ENCODE measurements at regions not wholly inside any gene's neighbourhood (a gene's known extent, or its start where the extent isn't known, plus 50 kb on each side); places are given as distances from the start of the nearest gene placed in this dataset.

DNA sequence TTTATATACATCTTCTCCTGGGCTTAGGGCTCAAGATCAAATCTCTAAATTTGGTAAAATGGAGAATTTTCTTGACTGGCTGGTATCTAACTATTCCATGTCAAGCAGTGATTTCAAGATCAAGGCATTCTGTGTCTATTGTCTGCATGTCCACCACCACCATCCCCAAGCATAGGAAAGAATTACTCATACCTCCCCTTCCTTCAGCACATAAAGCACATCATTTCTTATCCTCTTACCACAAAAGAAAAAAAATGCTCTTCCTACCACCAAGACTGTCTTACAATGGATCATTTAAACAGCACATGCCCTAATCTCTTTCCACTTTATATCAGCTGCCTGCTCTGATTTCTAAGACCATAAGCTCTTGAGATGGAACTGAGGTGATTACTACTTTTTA is 470.5 kb upstream of the THBS1 start:
- TF ChIP-seq, protein P1, sequence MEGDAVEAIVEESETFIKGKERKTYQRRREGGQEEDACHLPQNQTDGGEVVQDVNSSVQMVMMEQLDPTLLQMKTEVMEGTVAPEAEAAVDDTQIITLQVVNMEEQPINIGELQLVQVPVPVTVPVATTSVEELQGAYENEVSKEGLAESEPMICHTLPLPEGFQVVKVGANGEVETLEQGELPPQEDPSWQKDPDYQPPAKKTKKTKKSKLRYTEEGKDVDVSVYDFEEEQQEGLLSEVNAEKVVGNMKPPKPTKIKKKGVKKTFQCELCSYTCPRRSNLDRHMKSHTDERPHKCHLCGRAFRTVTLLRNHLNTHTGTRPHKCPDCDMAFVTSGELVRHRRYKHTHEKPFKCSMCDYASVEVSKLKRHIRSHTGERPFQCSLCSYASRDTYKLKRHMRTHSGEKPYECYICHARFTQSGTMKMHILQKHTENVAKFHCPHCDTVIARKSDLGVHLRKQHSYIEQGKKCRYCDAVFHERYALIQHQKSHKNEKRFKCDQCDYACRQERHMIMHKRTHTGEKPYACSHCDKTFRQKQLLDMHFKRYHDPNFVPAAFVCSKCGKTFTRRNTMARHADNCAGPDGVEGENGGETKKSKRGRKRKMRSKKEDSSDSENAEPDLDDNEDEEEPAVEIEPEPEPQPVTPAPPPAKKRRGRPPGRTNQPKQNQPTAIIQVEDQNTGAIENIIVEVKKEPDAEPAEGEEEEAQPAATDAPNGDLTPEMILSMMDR (IDR thresholded peaks at IDR 0.05; ENCODE audit: low read depth, low read length): no peak
- Histone ChIP-seq H3K27ac (ENCODE audit: low read depth, low read length) (no peak overlapping the region), H3K4me3 (ENCODE audit: low read depth, low read length) (no peak overlapping the region), H3K27me3 (ENCODE audit: control insufficient read depth, insufficient read depth, low read length) (no peaks in the 10 kb centered on the region), H3K9me3 (ENCODE audit: control insufficient read depth, insufficient read depth, low read length) (peaks cover 13% of the 10 kb centered on the region; the same call in 1 of the 2 replicates)
- POLR2A ChIA-PET: no interaction called here
- no peak for DNase-seq (ENCODE audit: low read depth, low spot score)
- CTCF ChIA-PET: no interaction called here

DNA sequence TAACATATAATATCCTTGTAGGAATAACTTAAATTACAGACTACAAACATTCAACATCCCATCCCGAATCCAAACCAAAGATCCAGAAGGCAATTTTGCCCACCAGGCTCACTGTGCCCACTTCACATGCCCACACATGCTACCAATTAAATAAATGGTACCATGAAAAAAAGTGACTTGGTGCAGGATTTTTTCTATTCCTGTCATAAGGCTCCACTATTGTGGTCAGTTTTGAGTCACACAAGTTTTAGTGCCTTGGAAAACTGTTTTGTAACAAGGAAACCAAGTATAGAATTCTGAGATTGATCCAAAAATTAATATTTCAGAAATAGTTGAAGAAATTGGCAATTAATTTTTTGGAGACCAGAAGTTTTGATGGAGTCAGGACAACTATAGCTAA is 470.1 kb upstream of the THBS1 start:
- Histone ChIP-seq H3K27me3 (ENCODE audit: control insufficient read depth, insufficient read depth, low read length) (no peaks in the 10 kb centered on the region), H3K4me3 (ENCODE audit: low read depth, low read length) (no peak overlapping the region), H3K27ac (ENCODE audit: low read depth, low read length) (no peak overlapping the region), H3K9me3 (ENCODE audit: control insufficient read depth, insufficient read depth, low read length) (peaks cover 16% of the 10 kb centered on the region; the same call in 1 of the 2 replicates)
- CTCF ChIA-PET: no interaction called here
- POLR2A ChIA-PET: no interaction called here
- TF ChIP-seq, protein P1 (IDR thresholded peaks at IDR 0.05; ENCODE audit: low read depth, low read length): no peak
- no peak for DNase-seq (ENCODE audit: low read depth, low spot score)

DNA sequence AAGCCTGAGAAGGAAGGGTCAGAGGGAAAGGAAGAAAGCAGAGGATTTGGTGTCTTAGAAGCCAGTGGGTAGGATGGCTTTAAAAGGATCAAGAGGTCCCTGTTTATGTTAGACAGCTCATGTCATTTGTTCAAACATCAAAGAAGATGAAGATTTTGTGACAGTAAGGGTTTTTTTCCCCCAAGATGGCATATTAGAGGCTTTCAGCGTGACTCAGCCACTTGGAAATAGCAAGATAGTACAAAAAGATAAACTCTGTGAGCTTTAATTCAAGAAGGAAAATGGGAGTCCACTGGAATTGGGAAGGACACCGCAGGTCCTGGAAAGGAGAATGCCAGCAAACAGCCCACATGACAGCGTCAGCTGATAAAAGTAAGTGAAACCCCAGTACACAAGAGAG is 467.1 kb upstream of the THBS1 start:
- ChIA-PET POLR2A (interaction anchor here (1.1 kb wide), 1 partner anchor 18 kb away, joined by 3 read pairs; no protein-coding TSS in a partner anchor), CTCF (no interaction called here)
- no peak for DNase-seq (ENCODE audit: low read depth, low spot score)
- H3K4me3 ChIP-seq (ENCODE audit: low read depth, low read length): no peak overlapping the region
- H3K27ac ChIP-seq (ENCODE audit: low read depth, low read length): no peak overlapping the region
- H3K27me3 ChIP-seq (ENCODE audit: control insufficient read depth, insufficient read depth, low read length): no peaks in the 10 kb centered on the region
- TF ChIP-seq, protein P1 (IDR thresholded peaks at IDR 0.05; ENCODE audit: low read depth, low read length): no peak
- H3K9me3 ChIP-seq (ENCODE audit: control insufficient read depth, insufficient read depth, low read length): peaks cover 16% of the 10 kb centered on the region; the same call in 1 of the 2 replicates

DNA sequence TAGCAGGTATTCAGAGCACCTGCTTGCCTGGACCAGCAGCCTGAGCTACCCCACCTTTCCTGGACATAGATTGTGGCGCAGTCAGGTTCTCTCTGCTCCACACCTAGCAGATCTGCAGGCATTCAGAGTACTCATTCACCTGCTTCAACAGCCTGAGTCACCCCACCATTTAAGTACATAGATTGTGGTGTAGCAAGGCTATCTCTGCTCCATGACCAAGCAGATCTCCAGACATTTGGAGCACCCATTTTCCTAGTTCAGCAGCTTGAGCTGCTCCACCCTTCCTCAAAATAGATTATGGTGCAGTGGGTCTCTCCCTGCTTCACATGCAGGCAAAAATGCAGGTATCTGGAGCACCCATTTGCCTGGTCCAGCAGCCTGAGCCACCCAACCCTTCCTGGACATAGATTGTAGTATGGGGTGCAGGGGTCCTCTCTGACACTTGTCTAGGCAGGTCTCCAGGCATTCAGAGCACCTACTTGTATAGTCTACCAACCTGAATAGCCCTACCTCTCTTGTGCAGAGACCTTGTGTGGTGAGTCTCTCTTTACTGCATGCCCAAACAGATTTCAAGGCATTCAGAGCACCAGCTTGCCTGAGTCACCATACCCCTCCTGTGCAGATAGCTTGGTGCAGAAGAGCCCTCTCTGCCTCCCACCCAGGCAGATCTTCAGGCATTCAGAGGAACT is 466.0 kb upstream of the THBS1 start:
- H3K27me3 ChIP-seq (ENCODE audit: control insufficient read depth, insufficient read depth, low read length): no peaks in the 10 kb centered on the region
- TF ChIP-seq, protein P1 (IDR thresholded peaks at IDR 0.05; ENCODE audit: low read depth, low read length): no peak
- no peak overlapping the region for H3K4me3 ChIP-seq (ENCODE audit: low read depth, low read length)
- H3K27ac ChIP-seq (ENCODE audit: low read depth, low read length): no peak overlapping the region
- POLR2A ChIA-PET: no interaction called here
- no peak for DNase-seq (ENCODE audit: low read depth, low spot score)
- CTCF ChIA-PET: no interaction called here
- H3K9me3 ChIP-seq (ENCODE audit: control insufficient read depth, insufficient read depth, low read length): peaks cover 16% of the 10 kb centered on the region; the same call in 1 of the 2 replicates

DNA sequence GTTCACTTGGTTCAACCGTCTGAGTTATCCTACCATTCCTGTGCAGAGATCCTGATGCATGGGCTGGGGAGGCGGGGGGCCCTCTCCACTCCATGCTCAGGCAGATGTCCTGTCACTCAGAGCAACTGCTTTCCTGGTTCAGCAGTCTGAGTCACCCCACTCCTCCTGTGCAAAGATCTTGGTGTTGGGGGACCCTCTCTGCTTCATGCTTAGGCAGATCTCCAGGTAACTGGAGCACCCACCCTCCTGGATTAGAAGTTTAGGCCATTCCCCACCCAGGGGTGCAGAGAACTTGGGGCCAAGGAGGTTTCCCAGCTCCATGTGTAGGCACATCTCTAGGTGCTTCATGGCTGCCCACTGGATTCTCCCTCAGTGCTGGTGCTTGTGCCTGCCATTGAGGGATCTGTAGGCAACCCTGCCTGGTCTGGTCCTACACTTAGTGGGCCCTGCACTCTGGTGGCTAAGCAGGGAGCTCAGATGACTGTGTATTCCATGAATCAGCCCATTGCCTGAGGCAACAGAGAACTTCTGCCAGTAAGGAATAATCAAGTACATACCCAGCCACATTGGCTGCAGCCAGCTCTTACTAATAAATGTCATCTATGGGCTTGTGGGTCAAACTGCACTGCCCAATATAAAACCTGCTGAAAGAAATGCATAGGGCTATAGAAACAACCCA is 465.4 kb upstream of the THBS1 start:
- Histone ChIP-seq H3K4me3 (ENCODE audit: low read depth, low read length) (no peak overlapping the region), H3K27ac (ENCODE audit: low read depth, low read length) (no peak overlapping the region), H3K9me3 (ENCODE audit: control insufficient read depth, insufficient read depth, low read length) (peaks cover 16% of the 10 kb centered on the region; the same call in 1 of the 2 replicates), H3K27me3 (ENCODE audit: control insufficient read depth, insufficient read depth, low read length) (no peaks in the 10 kb centered on the region)
- no peak for DNase-seq (ENCODE audit: low read depth, low spot score)
- CTCF ChIA-PET: no interaction called here
- POLR2A ChIA-PET: no interaction called here
- TF ChIP-seq, protein P1 (IDR thresholded peaks at IDR 0.05; ENCODE audit: low read depth, low read length): no peak
